ENCODE measurements at regions not wholly inside any gene's neighbourhood (a gene's known extent, or its start where the extent isn't known, plus 50 kb on each side); places are given as distances from the start of the nearest gene placed in this dataset.

GRCh38 chr2:129575880-129576279 is 403.6 kb upstream of the RAB6C start:
- Histone ChIP-seq H3K4me2 (ENCODE audit: control insufficient read depth, extremely low read depth, insufficient read depth, low read depth, low read length) (no peak overlapping the region), H3K27me3 (ENCODE audit: control insufficient read depth, extremely low read depth, insufficient read depth, low read length) (no peaks in the 10 kb centered on the region), H3K4me3 (ENCODE audit: control insufficient read depth in 2 of 3, extremely low read depth in 1 of 3, insufficient read depth in 2 of 3, low read depth in 1 of 3, low read length in 3 of 3) (no peak overlapping the region), H3K36me3 (ENCODE audit: control insufficient read depth in 2 of 2, extremely low read depth in 1 of 2, insufficient read depth in 2 of 2, low read length in 2 of 2) (no peaks in the 10 kb centered on the region), H2AFZ (ENCODE audit: control insufficient read depth, low read length) (no peak overlapping the region), H3K79me2 (ENCODE audit: control insufficient read depth, insufficient read depth, low read length) (no peaks in the 10 kb centered on the region), H3K4me1 (ENCODE audit: control insufficient read depth, extremely low read depth, insufficient read depth, low read length) (no peaks in the 10 kb centered on the region), H4K20me1 (ENCODE audit: control insufficient read depth, extremely low read depth, insufficient read depth, low read length) (no peaks in the 10 kb centered on the region), H3K9me1 (ENCODE audit: control insufficient read depth, extremely low read depth, insufficient read depth, low read length) (no peaks in the 10 kb centered on the region), H3K27ac (ENCODE audit: control insufficient read depth, insufficient read depth, low read length) (no peak overlapping the region), H3K9ac (ENCODE audit: control insufficient read depth, extremely low read depth, insufficient read depth, low read length) (no peak overlapping the region), H3K9me3 (ENCODE audit: control insufficient read depth, low read depth, low read length) (no peaks in the 10 kb centered on the region)
- dilution Hi-C loops (cut with MboI; ENCODE audit: extremely low pct_ligation_motif_present, low sequenced_read_pairs): no loop called here
- FAIRE-seq (no peak), DNase-seq (ENCODE audit: low read depth, low spot score) (no peak)
- TF ChIP-seq CTCF (optimal IDR thresholded peaks at IDR 0.05 in 1 of 3, IDR thresholded peaks at IDR 0.05 in 1 of 3, conservative IDR thresholded peaks at IDR 0.05 in 1 of 3; ENCODE audit: extremely low read depth in 1 of 3, insufficient read depth in 2 of 3, low read length in 3 of 3) (no peak), EZH2 (IDR thresholded peaks at IDR 0.05; ENCODE audit: low read length) (no peak)

- Histone ChIP-seq H3K4me2 (ENCODE audit: control insufficient read depth, extremely low read depth, insufficient read depth, low read depth, low read length) (no peak overlapping the region), H3K79me2 (ENCODE audit: control insufficient read depth, insufficient read depth, low read length) (no peaks in the 10 kb centered on the region), H4K20me1 (ENCODE audit: control insufficient read depth, extremely low read depth, insufficient read depth, low read length) (no peaks in the 10 kb centered on the region), H2AFZ (ENCODE audit: control insufficient read depth, low read length) (no peak overlapping the region), H3K9ac (ENCODE audit: control insufficient read depth, extremely low read depth, insufficient read depth, low read length) (no peak overlapping the region), H3K4me3 (ENCODE audit: control insufficient read depth in 2 of 3, extremely low read depth in 1 of 3, insufficient read depth in 2 of 3, low read depth in 1 of 3, low read length in 3 of 3) (no peak overlapping the region), H3K9me3 (ENCODE audit: control insufficient read depth, low read depth, low read length) (no peaks in the 10 kb centered on the region), H3K4me1 (ENCODE audit: control insufficient read depth, extremely low read depth, insufficient read depth, low read length) (no peaks in the 10 kb centered on the region), H3K36me3 (ENCODE audit: control insufficient read depth in 2 of 2, extremely low read depth in 1 of 2, insufficient read depth in 2 of 2, low read length in 2 of 2) (no peaks in the 10 kb centered on the region), H3K9me1 (ENCODE audit: control insufficient read depth, extremely low read depth, insufficient read depth, low read length) (no peaks in the 10 kb centered on the region), H3K27ac (ENCODE audit: control insufficient read depth, insufficient read depth, low read length) (no peak overlapping the region), H3K27me3 (ENCODE audit: control insufficient read depth, extremely low read depth, insufficient read depth, low read length) (no peaks in the 10 kb centered on the region)
- dilution Hi-C loops (cut with MboI; ENCODE audit: extremely low pct_ligation_motif_present, low sequenced_read_pairs): no loop called here
- TF ChIP-seq CTCF (optimal IDR thresholded peaks at IDR 0.05 in 1 of 3, IDR thresholded peaks at IDR 0.05 in 1 of 3, conservative IDR thresholded peaks at IDR 0.05 in 1 of 3; ENCODE audit: extremely low read depth in 1 of 3, insufficient read depth in 2 of 3, low read length in 3 of 3): no peak
- TF ChIP-seq EZH2 (IDR thresholded peaks at IDR 0.05; ENCODE audit: low read length): no peak
- no peak for DNase-seq (ENCODE audit: low read depth, low spot score)
- no peak for FAIRE-seq
Measured at GRCh38 chr2:129580001-129580400, 399.5 kb upstream of the RAB6C start.
